Left kidney (tissue), 1 donor: ENCODE measurements at regions not wholly inside any gene's neighbourhood (a gene's known extent, or its start where the extent isn't known, plus 50 kb on each side); places are given as distances from the start of the nearest gene placed in this dataset.
"Not testable (repeated sequence)": the region's sequence is repeated elsewhere in the genome, so short reads cannot be mapped to it uniquely, and the experiment has no call there.

ENCODE experiments used
- DNase-seq: peaks from one replicate; pipeline ENCODE4 v3.0.0-alpha.2; 2013

DNA sequence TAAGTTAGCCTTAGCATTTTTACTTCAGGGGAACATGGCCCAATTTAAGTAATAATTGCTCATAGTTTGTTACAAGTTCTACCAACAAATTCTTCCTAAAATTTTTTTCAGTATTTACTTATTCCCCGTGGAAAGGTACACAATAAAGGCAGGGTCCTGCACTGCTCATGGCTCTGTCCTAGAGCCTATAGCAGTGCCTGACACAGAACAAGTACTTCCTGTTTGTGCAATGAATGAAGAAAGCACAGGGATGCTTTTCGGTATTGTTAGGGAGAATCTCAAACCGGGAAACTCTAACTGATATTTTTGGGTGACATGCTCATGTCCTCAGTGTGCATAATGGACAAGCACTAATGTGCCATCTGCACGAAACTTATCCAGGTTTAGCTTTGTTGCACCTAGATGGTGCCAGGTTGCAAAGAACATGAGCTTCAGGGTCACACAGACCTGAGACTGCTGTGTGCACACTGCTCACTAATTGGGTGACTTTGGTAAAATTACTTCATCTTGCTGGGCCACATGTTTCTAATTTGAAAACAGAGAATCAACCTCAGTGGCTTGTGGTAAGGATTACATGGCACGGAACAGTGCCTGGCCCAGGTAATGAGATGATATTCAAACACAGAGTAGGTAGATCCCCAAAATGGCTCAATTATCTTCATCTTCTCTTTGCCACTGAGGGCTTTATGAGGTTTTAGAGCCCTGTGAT is 175.8 kb upstream of the NPY2R start:
- no peak for DNase-seq

DNA sequence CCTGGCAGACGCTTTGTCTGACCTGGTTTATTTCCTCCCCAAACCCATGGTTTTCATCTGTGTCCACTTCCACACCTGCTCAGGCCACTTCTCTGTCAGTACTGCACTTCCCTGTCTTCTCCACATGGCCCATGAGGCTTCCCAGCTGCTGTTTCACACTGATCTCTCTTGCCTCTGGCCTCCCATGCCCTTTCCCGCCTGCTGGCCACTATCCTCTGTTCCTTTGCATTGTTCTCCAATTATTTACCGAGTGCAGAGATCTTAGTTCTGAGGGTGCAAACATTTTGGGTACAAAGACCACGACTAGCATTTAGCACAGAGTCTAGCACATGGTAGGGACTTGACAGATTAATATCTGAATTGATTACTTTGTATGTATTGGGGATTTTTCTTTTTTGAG is 174.8 kb upstream of the NPY2R start:
- no peak for DNase-seq

DNA sequence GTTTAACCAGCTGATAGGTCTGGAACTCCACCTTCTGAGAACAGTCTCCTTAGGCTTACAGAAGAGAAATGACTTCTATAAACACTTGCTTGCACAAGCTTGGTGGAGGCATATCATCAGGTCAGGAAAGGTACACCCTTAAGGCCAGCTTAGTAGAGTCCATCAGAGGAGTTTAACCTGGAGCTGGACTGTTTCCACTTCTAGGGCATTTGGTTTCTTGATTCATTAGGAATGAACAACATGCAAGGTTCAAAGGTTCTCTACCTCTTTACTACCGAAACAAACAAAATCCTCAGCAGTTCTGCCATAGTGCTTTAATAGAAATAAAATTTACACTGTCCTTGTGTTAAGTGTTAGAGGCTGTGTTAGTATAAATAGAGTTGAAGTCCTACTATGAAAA is 171.4 kb upstream of the NPY2R start:
- no peak for DNase-seq

DNA sequence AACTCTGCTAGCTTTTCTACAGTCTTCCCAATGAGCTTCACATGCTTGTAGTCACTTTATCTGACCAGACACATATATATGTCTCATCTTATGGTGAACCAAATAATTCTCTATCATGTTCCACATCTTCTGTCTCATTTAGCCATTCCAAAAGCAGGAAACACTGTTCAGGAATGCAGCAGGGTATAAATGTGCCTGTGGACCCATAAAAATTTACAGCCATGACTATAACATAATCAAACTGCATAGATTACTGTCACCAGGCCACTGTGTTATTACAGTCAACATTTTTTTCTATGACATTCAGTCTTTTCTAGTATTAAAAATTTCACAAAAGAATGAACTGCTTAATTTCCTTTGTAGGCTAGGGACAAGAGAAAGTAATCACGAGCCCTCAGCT is 170.0 kb upstream of the NPY2R start:
- DNase-seq: no peak

DNA sequence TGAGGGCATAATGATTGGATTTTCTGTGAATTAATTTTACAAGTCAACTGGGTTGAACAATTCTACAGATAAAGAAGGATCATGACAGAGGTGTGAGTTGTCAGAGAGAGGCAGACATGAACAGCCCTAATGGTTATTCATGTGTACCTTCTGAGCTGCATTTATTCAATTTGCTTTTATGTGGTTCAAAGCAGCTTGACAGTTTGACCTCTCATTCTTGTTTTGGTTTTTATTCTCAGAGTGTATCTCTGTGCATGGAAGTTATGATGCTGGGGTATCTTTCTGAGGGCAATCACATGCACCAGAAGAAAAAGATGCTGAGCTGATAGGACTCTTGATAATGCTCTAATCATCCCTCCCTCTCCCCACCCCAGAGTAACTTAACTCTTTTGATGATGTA is 169.3 kb upstream of the NPY2R start:
- DNase-seq: no peak

DNA sequence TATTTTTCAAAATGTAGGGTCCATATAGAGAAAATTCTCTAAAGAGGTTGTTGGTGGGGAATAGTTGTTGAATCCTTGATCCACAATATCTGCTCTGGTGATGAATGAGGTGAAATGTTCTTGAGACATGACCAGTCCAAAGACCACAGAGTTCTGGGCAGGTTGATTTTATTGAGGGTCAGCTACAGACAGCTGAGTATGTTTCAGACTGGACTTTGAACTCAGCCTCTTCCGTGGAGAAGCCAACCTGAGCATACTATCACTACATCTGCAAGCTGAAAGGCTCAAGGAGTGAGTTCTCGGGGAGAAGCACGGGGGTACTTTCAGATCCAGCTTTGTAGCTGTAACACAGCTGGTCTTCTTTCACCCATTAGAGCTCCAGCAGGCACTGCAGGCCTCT is 168.4 kb upstream of the NPY2R start:
- DNase-seq: no peak

DNA sequence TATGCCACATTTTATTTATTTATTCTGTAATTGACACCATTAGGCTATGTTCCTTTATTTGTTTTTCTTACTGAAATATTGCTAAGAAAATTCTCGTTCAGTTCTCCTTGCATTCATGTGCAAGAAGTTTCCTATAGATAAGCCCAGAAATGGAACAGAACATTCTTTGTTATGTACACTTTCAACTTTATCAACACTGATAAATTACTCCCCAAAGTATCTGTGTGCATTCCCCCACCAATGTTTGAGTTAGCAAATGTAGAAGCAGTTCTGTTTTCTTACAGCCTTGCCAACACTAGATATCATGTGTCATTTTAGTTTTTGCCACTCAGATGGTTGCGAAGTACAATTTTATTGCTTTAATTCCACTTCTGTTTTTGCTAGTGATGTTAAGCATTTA is 166.4 kb upstream of the NPY2R start:
- DNase-seq: no peak

DNA sequence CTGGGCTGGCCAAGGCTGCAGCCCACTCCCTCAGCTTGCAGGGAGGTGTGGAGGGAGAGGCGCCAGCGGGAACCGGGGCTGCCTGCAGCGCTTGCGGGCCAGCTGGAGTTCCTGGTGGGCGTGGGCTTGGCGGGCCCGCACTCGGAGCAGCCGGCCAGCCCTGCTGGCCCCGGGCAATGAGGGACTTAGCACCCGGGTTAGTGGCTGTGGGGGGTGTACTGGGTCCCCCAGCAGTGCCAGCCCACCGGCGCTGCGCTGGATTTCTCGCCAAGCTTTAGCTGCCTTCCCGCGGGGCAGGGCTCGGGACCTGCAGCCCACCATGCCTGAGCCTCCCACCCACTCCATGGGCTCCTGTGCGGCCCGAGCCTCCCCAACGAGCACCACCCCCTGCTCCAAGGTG is 164.2 kb upstream of the NPY2R start:
- not testable (repeated sequence) for DNase-seq

DNA sequence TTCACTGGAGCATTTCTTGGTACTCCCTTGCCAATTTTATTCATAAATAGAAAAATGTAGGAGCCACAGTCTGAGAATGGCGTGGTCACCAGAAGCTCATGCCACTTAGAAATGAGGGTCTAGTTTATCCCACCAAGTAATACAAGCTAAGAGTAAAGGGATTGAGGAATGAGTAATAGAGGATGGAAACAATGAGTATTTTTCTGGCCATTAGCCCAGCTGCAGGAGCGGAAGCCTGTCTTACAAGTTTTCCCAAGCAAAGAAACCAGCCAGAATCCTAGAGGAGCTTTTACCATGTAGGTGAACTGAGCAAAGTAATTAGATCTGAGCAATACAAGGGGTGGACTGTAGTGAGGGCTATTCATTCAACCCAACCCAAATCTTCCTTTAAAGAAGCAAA is 160.7 kb upstream of the NPY2R start:
- DNase-seq: no peak

DNA sequence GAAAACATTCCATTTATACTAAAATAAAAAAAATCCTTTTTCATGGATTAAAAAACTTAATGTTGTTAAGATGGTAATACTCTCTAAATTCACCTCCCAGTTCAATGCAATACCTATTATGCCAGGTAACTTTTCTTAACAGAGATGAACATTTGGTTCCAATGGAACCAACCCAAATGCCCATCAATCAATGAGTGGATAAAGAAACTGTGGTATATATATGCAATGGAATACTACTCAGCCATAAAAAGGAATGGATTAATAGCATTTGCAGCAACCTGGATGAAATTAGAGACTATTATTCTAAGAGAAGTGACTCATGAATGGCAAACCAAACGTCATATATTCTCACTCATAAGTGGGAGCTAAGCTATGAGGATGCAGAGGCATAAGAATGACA is 154.4 kb upstream of the NPY2R start:
- not testable (repeated sequence) for DNase-seq

DNA sequence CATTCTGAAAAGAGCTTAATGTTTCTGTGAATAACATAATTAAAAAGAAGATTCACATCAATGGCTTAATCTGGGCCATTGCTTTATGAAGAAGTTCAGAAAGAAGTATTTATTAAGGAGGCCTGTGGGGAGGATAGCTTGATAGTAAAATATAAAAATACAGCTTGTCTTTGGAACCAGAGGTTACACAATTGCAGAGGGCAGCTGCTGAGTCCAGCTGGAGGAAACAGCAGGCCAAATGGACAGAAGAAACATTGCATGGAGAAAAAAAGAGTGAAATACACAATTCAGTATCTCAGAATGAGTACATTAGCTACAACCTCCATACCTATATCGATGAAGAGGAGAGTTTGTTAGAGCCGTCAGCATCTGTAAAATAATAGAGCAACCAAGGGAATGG is 148.0 kb upstream of the NPY2R start:
- no peak for DNase-seq

DNA sequence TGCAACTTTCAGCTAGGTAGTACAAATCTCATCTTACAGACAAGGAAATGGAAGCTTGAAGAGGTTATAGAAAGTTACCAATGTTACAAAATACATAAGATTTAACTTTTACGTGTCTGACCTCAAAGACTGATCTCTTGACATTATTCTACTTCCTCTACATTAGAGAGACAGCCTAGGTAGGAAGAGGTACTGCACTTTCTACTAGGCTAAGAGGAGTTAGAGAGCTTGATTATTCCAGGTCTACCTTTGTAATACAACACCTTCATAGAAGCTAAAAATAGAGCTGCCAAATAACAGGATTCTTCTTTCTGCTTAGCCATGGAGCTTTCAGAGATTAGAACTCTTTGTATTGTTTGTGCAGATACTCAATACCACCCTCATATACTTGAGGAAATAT is 147.6 kb upstream of the NPY2R start:
- no peak for DNase-seq

DNA sequence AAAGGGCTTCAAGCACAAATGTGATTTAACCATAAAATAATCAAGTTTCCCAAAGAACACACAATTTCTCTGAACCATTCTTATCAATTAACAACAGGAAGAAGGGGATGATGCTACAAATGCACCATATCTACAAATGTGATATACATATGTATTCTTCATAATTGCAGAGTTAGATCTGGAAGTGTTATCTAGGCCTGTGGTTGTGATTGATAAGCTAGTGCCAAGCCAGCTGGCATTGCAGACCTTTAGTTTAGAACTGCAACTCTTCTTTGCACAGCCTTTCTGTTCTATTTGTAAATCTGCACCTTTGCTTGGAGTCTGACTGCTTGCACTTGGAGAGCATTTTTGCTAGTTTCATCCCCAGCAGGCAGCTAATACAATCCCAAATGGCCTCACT is 145.5 kb upstream of the NPY2R start:
- DNase-seq: no peak

DNA sequence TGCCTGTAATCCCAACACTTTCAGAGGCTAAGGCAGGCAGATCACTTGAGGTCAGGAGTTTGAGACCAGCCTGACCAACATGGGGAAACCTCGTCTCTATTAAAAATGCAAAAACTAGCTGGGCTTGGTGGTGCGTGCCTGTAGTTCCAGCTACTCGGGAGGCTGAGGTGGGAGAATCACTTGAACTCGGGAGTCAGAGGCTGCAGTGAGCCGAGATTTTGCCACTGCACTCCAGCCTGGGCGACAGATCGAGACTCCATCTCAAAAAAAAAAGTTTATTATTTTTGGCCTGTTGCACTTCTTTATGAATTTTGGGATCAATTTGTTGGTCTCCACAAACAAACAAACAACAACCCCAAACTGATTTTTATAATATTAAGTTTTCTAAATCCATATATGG is 143.5 kb upstream of the NPY2R start:
- not testable (repeated sequence) for DNase-seq

DNA sequence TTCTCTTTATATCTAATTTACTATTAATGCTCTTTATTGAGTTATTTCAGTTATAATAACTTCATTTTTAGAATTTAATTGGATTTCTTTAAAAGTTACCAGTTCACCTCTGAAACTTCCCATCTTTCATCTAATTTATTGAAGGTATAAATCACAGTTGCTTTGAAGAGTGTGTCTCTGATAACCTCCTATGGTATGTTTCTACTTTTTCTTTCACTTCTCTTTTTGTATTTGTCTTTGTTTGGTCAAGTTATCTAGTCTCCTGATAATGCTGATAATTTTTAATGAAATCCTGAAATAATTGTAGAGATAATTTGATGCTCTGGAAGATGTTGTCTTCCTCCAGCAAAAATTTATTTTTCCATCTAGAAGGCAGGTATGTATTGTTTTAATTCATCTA is 141.6 kb upstream of the NPY2R start:
- no peak for DNase-seq

DNA sequence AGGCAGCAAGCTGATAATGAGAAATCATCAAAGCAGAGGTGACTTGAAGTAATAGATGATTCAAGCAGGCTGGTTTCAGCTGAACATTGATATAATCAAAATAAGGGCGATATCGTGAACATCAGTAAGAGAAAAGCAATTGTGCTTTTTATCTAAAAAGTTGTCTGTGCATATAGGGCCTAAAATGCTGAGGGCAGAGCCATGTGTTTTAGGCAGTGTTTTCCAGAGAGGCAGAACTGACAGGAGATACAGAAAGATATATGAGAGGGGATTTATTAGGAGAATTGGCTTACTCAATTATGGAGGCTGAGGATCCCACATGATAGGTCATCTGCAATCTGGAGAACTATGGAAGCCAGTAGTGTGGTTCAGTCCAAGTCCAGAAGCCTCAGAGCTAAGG is 136.5 kb upstream of the NPY2R start:
- DNase-seq: no peak

DNA sequence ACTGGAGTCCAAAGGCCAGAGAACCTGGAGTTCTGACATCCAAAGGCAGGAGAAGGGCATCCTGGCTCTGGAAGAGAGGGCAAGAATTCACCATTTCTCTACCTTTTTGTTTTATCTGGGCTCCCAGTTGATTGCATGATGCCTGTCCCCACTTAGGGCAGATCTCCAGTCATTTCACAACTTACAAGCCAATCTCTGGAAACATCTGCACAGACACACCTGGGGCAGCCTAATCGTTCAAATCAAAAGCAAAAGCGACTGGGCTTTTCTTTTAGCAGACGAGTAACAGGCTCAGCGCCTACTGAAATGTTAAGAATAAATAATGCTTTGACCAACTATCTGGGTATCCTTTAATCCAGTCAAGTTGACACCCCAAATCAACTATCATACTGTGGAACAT is 136.0 kb upstream of the NPY2R start:
- no peak for DNase-seq

DNA sequence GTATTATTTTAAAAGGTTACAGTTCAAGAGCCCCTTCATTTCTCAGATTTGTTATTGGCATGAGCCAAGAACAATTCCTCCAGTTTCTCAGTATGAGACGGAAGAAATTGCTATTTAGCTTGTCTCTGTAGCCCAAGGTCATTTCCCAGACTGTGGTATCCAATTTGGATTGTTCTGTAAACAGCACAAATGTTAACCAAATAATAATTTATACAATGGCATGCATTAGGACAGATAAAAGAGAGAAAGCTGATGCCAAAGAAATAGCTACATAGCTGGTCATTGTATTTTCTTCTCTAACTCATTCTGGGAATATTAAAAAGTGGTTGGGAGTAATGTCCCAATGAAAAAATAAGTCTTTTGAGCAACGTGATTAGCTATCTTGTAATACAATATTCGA is 134.6 kb upstream of the NPY2R start:
- DNase-seq: no peak

DNA sequence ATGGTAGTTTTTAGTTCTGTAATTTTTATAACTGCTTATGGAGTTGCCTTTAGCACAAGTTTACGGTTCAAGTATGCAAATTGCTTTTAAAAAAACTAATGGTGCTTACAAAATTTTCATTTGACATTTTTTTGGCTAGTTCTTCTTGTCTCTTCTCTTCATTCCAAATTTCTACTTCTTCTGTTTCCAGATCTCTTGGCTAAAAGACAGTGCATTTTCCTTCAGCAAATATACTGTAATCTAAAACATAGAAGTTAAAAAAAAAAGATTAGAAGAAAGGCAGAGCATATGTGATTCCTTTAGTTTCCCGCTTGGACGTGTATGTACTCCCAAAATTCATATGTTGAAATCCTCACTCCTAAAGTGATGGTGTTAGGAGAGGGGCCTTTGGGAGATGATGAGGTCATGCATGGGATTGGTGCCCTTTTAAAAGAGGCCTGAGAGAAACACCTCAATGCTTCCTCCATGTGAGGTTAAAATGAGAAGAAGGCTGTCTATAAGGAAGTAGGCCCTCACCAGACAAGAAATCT is 132.1 kb upstream of the NPY2R start:
- no peak for DNase-seq

DNA sequence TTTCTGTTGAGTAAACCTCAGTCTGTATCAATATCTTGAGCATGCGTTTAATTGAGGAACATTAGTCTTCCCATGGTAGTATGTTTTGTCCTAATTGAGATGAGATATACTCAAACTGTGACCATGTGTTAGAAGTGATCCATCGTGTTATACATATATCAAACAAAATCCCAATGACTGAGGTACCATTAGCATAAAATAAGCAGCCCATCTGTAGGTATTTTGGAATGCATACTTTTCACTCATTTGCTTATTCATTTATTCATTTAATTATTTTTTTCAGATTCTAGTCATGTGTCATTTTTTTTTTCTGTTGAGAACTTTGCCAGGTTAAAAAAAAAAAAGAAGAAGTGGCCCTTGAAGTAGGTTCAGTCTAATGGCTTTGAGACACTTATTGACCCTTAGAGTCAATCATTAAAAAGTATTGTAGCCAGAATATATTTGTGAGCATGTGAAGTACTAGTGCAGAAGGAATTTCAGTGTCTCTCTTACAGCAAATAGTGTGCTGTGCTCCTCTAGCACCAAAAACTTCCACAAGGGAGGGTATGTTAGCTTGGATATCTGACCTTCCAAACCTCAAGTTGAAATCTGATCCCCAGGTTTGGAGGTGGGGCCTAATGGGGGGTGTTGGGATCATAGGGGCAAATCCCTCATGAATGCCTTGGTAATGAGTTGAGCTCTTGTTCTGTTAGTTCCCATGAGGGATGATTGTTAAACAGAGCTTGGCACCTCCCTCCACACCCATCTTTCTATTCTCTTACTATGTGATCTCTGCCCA is 130.8 kb upstream of the NPY2R start:
- no peak for DNase-seq

DNA sequence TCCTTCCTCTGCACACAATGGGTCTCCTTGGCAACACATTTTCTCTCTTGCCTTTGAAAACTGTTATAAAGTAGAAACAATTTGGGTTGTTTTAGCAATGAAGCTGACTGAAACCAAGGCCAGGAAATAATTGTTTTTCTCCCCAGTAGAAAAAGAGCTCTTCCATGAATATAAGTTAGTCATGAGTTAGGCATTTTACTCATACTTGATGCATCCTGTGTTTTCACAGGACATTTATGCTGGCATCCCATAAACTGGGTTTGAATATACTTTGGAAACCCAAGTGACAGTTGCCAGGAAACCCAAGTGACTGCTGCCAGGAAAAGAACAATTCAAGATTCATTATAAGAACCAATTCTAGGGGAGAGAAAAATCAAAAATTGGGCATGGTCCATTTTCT is 128.6 kb upstream of the NPY2R start:
- DNase-seq: no peak

DNA sequence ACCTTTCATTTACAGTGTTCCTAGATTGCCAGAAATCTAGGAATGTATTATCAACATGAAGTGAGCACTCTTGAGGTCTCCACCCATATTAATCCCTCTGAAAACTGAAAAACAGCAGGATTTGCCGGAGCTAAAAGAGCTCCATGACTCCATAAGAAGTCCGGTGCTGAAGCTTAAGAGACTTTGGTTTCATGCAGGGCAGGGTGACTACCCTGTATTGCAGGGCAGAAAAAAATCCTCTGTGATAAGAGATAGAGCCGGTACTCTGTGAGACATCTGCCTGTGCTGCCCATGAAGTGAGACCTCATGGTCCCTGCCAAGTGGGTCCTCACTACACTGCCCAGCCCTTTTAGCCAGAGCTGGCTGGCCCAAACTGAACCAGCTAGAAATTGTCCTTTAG is 127.2 kb upstream of the NPY2R start:
- DNase-seq: no peak

DNA sequence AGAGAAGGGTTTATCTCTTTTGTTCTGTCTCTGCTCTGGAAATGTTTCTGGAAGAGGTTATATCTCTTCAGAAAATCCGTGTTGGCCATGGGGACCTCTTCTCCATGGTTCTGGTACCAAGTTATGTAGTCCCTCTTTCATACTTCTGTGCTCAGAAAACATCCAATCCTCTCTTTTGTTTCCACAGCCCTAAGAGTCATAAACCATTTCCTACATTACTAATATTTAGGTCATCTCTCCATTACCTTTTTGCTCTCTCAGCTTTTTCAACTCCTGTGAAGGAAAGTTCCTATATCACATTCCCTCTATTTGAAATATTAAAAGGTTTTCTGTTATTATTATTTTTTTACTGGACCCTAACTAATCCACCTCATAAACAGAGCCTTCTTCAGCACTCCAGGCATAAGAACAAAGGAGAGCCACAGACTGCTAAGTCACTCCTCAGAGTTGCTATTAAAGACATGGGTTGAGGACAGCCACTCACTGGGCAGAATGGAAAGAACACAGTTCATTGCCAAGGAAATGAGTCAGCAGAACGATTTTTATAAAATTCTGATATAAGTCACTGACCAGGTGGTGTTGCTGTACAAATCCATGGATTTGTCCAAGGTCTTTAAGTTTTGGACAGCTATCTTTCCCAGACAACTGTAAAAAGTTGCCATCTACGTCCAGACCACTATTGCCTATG is 122.4 kb upstream of the NPY2R start:
- no peak for DNase-seq
